NT2/D1 (cell line): ENCODE measurements at regions not wholly inside any gene's neighbourhood (a gene's known extent, or its start where the extent isn't known, plus 50 kb on each side); places are given as distances from the start of the nearest gene placed in this dataset.

Experiments used
- YY1 ChIP-seq: IDR thresholded peaks from 2 replicates; pipeline ENCODE4 v1.6.1; 2011; ENCODE audit not compliant: insufficient read length, insufficient read depth
- ZNF274 ChIP-seq: IDR thresholded peaks from 2 replicates; pipeline ENCODE4 v1.6.1; 2011; ENCODE audit warnings: mild to moderate bottlenecking, low read depth, low read length

- no peak for TF ChIP-seq YY1
- TF ChIP-seq ZNF274 = no peak
These were observed 168.9 kb downstream of the C11orf91 start for GRCh38 chr11:33531743-33532181.
